SK-N-SH (cell line): ENCODE measurements at regions not wholly inside any gene's neighbourhood (a gene's known extent, or its start where the extent isn't known, plus 50 kb on each side); places are given as distances from the start of the nearest gene placed in this dataset.

ENCODE experiments used
- CTCF ChIP-seq: fragments of 200-600 bp; sonication (generic); IDR thresholded peaks from 2 replicates; pipeline ENCODE4 v1.6.1; 2017; ENCODE audit warnings: antibody characterized with exemption, mild to moderate bottlenecking, moderate library complexity
- EP300 ChIP-seq, 2 experiments: IDR thresholded peaks; 2 replicates each; pipeline versions ENCODE4 v1.4.0 to v1.6.1; 2012; ENCODE audit warnings: borderline replicate concordance in 1 of 2, low read depth in 1 of 2, low read length in 1 of 2
- GABPA ChIP-seq: IDR thresholded peaks from 2 replicates; pipeline ENCODE4 v1.4.0; 2012; ENCODE audit warnings: low read depth, mild to moderate bottlenecking
- JUND ChIP-seq: IDR thresholded peaks from 2 replicates; pipeline ENCODE4 v1.4.0; 2012
- POLR2AphosphoS5 ChIP-seq: IDR thresholded peaks from 2 replicates; pipeline ENCODE4 v1.6.1; 2012; ENCODE audit warnings: low read depth, low read length
- RCOR1 ChIP-seq: fragments of 150-350 bp; IDR thresholded peaks from 2 replicates; pipeline ENCODE4 v1.6.1; 2017; ENCODE audit warnings: antibody characterized with exemption, low read length
- RFX5 ChIP-seq: IDR thresholded peaks from 2 replicates; pipeline ENCODE4 v1.6.1; 2012; ENCODE audit warnings: mild to moderate bottlenecking, improper control_type of control experiment, low read length
- TAF1 ChIP-seq: IDR thresholded peaks from 2 replicates; pipeline ENCODE4 v1.6.1; 2012; ENCODE audit warnings: low read depth, mild to moderate bottlenecking, low read length, moderate library complexity, borderline replicate concordance
- TCF12 ChIP-seq: IDR thresholded peaks from 2 replicates; pipeline ENCODE4 v1.4.0; 2012
- USF2 ChIP-seq: fragments of 150-350 bp; IDR thresholded peaks from 2 replicates; pipeline ENCODE4 v1.6.1; 2017; ENCODE audit warnings: antibody characterized with exemption, low read length, low read depth, borderline replicate concordance

- TF ChIP-seq CTCF (no peak), TCF12 (no peak), JUND (no peak), EP300 (IDR thresholded peaks at IDR 0.05; ENCODE audit: borderline replicate concordance in 1 of 2, low read depth in 1 of 2, low read length in 1 of 2) (no peak), POLR2AphosphoS5 (no peak), GABPA (no peak), RFX5 (no peak), USF2 (no peak), TAF1 (no peak), RCOR1 (no peak)
Observed at GRCh38 chr6:165920896-165921671, 246.6 kb downstream of the TBXT start.
